Adrenal gland (tissue), 9 donors: ENCODE measurements at regions not wholly inside any gene's neighbourhood (a gene's known extent, or its start where the extent isn't known, plus 50 kb on each side); places are given as distances from the start of the nearest gene placed in this dataset.

ENCODE experiments used
- DNase-seq, 7 donors: peaks; one replicate each; pipeline ENCODE4 v3.0.0-alpha.2; 2019 to 2020
- H3K27ac ChIP-seq, 5 donors: fragments of 200-600 bp; sonication (generic) in 4 of 5; 1 replicate in 3 of 5; 2 replicates in 2 of 5; pipeline versions ENCODE4 v1.5.1 to v1.8.0; 2016 to 2020; ENCODE audit warnings: mild to moderate bottlenecking in 1 of 5
- H3K27me3 ChIP-seq: fragments of 200-600 bp; 2 replicates; pipeline ENCODE4 v1.8.0; 2021
- H3K36me3 ChIP-seq, 2 donors: fragments of 200-600 bp; replicated peaks in 1 of 2; 1 replicate in 1 of 2; 2 replicates in 1 of 2; pipeline versions ENCODE4 v1.5.1 to v1.8.0; 2018 to 2022
- H3K4me1 ChIP-seq, 2 donors: fragments of 200-600 bp; replicated peaks in 1 of 2; 1 replicate in 1 of 2; 2 replicates in 1 of 2; pipeline versions ENCODE4 v1.5.1 to v1.8.0; 2018 to 2021
- H3K4me3 ChIP-seq, 4 donors: fragments of 200-600 bp; sonication (generic) in 3 of 4; one replicate each; pipeline ENCODE4 v1.5.1; 2016 to 2018
- H3K9me3 ChIP-seq, 3 donors: fragments of 200-600 bp; sonication (generic) in 1 of 3; replicated peaks in 1 of 3; 1 replicate in 2 of 3; 2 replicates in 1 of 3; pipeline versions ENCODE4 v1.5.1 to v1.8.0; 2016 to 2021
- CTCF ChIP-seq, 6 experiments: fragments of 450-650 bp in 4 of 6; fragments of 200-600 bp in 2 of 6; sonication (generic) in 1 of 6; IDR thresholded peaks; 1 replicate in 5 of 6; 2 replicates in 1 of 6; pipeline versions ENCODE4 v1.5.1 to v1.8.0; 2016 to 2021; ENCODE audit warnings: antibody characterized with exemption in 6 of 6, mild to moderate bottlenecking in 2 of 6, moderate library complexity in 1 of 6
- POLR2A ChIP-seq, 2 donors: fragments of 450-650 bp; IDR thresholded peaks; one replicate each; pipeline ENCODE4 v1.6.1; 2017; ENCODE audit warnings: antibody characterized with exemption in 2 of 2, mild to moderate bottlenecking in 2 of 2, moderate library complexity in 1 of 2
- WGBS, 4 donors: extraction: QIAGEN DNeasy Blood & Tissue Kit in 2 of 4; methylation state at CpG; one replicate each; pipeline versions ENCODE4 v1.1.5 to v1.1.7; 2013 to 2017; 5-methylcytosine and 5-hydroxymethylcytosine counted together
- intact Hi-C, 2 donors: fragments of 100-400 bp; cut with DNase I; formaldehyde crosslinking; loops; one replicate each; pipeline versions ENCODE4 v1.14.1 to v1.15.0; 2022 to 2023
- donor health status: healthy with polysubstance abuse.
- donor health status: Bipolar disorder and iron deficiency.
- donor health status: DM: yes; HTN: yes; CAD: no.
- donor health status: DM: no; HTN: no; CAD: no.
- donor health status: DM: no; HTN: no; CAD: no.

DNA sequence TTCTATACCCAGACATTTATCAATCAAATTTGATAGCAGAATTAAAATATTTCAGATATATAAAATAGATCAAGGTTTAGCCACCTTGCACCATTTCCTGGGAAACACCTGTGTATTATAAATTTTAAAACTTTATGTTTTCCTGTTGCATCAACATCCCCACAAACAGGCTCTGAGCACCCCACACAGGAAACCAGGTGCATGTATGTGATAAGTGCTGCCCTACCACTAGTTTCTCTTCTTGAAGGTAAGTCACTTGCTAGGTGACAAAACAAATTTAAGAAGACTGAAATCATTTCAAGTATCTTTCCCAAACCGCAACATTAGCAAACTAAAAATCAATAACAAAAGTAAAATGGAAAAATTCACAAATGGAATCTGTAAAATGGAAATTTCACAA is 496.1 kb upstream of the CCDC54 start:
- Histone ChIP-seq H3K9me3 (no peaks in the 10 kb centered on the region), H3K36me3 (no peaks in the 10 kb centered on the region), H3K4me3 (no peak overlapping the region), H3K4me1 (no peaks in the 10 kb centered on the region), H3K27me3 (no peaks in the 10 kb centered on the region), H3K27ac (no peak overlapping the region)
- no peak for DNase-seq
- TF ChIP-seq POLR2A (IDR thresholded peaks at IDR 0.05) (no peak), CTCF (IDR thresholded peaks at IDR 0.05) (no peak)
- WGBS, 4 donors: 84 to 98% (median 97%) methylated on average over 1 of the region's 1 CpG
- intact Hi-C loops: no loop called here

- intact Hi-C loops: no loop called here
- H3K27me3 ChIP-seq: no peaks in the 10 kb centered on the region
- H3K4me1 ChIP-seq: no peaks in the 10 kb centered on the region
- no peak overlapping the region for H3K27ac ChIP-seq
- H3K4me3 ChIP-seq: no peak overlapping the region
- no peaks in the 10 kb centered on the region for H3K36me3 ChIP-seq
- H3K9me3 ChIP-seq: no peaks in the 10 kb centered on the region
- 63 to 73% (median 69%) methylated on average over 2 of the region's 2 CpGs for WGBS, 4 donors
- TF ChIP-seq POLR2A (IDR thresholded peaks at IDR 0.05) (no peak), CTCF (IDR thresholded peaks at IDR 0.05) (no peak)
- no peak for DNase-seq
Measured at GRCh38 chr3:106882297-106882696, 494.9 kb upstream of the CCDC54 start.

DNA sequence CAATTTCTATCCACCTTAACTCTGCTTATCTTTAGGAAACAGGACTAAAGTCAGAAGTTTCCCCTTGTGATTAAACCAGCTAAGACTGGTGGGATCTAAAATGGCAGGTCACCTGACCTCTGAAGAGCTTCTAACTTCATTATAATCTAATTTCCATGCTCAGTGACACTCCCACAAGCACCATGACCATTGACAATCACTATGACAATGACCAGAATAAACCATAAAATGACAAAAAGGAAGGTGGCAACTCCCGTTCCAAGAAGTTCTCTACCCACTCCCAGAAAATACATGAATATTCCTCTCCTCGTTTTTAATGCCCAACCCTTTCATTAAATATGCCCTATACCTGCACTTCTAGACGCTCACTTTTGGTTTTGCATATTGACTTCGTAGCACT is 471.2 kb upstream of the CCDC54 start:
- no peaks in the 10 kb centered on the region for H3K9me3 ChIP-seq
- no peak overlapping the region for H3K27ac ChIP-seq
- intact Hi-C loops: no loop called here
- no peak overlapping the region for H3K4me3 ChIP-seq
- TF ChIP-seq POLR2A (IDR thresholded peaks at IDR 0.05): no peak
- TF ChIP-seq CTCF (IDR thresholded peaks at IDR 0.05): no peak
- no peaks in the 10 kb centered on the region for H3K4me1 ChIP-seq
- H3K27me3 ChIP-seq: no peaks in the 10 kb centered on the region
- WGBS, 4 donors: 56 to 63% (median 58%) methylated on average over 4 of the region's 4 CpGs
- no peak for DNase-seq
- no peaks in the 10 kb centered on the region for H3K36me3 ChIP-seq

DNA sequence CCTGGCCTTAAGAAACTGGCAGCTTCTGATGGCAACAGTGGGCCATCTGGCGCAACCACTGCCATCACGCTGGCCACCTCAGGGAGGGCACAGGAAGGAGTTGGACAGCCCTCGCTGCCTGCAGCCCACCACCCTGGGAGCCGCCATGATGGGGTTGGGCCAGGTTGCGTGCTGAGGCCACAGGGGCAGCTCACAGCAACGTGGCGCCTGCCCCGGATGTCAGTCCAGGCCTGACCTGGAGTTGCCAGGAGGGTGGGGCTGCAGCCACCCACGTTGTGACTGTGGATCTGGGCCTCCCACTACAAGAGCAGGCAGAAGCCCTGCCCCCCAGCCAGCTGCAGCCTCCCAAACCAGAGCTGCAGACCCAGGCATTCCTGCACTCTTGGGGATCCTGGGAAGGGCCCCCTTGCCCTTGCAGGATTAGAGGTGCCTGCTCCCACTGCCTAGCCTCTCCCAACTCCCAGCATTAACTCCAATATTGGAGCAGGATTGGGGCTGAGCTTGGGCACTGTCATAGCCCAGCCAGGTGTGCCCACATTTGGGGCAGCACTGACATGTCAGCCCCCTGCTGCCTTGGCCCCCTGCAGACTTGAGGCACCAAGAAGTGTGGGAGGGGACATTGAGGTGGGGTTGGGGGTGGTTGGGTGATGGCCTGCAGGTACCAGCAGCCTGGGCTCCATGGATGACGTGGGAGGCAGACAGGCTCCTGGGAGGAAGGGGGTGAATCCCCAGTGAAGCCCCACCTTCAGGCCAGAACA is 468.9 kb upstream of the CCDC54 start:
- intact Hi-C loops: no loop called here

More for the DNA sequence above, 468.9 kb upstream of the CCDC54 start:
- no peaks in the 10 kb centered on the region for H3K9me3 ChIP-seq
- H3K4me3 ChIP-seq: no peak overlapping the region
- H3K27ac ChIP-seq: no peak overlapping the region
- H3K4me1 ChIP-seq: no peaks in the 10 kb centered on the region
- H3K36me3 ChIP-seq: no peaks in the 10 kb centered on the region
- no peak for DNase-seq
- H3K27me3 ChIP-seq: no peaks in the 10 kb centered on the region
- TF ChIP-seq CTCF (IDR thresholded peaks at IDR 0.05) (no peak), POLR2A (IDR thresholded peaks at IDR 0.05) (no peak)
- 76 to 95% (median 85%) methylated on average over 2 to 10 of the region's 10 CpGs for WGBS, 4 donors
